ENCODE measurements at regions not wholly inside any gene's neighbourhood (a gene's known extent, or its start where the extent isn't known, plus 50 kb on each side); places are given as distances from the start of the nearest gene placed in this dataset.

DNA sequence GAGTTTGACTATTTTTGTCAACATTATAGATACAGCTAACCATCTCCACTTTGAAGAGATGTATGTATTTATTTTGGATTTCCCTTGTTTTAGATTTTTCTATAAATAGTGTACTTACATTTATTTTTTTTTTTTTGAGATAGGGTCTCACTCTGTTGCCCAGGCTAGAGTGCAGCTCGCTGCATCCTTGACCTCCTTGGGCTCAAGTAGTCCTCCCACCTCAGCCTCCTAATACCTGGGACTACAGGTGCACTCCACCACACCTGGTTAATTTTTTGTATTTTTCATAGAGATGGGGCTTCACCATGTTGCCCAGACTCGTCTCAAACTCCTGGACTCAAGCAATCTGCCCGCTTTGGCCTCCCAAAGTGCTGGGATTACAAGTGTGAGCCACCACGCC is 55.3 kb upstream of the TRPM1 start:
- Histone ChIP-seq H2BK120ac (ENCODE audit: low read depth, low read length) (no peak overlapping the region), H3K4me1 (ENCODE audit: control insufficient read depth, insufficient read depth, low read depth, low read length) (peaks cover 2% of the 10 kb centered on the region), H2BK15ac (ENCODE audit: low read depth, poor library complexity, severe bottlenecking) (no peak overlapping the region), H3K4me2 (ENCODE audit: low read length, poor library complexity, severe bottlenecking) (no peak overlapping the region), H3K18ac (ENCODE audit: low read depth in 1 of 2, low read length in 2 of 2) (no peak overlapping the region), H3K4me3 (ENCODE audit: insufficient read depth in 1 of 2, low read depth in 1 of 2, low read length in 2 of 2) (no peak overlapping the region), H3K9ac (ENCODE audit: low read length) (no peak overlapping the region), H3K36me3 (ENCODE audit: control insufficient read depth in 1 of 2, insufficient read depth in 2 of 2, low read depth in 1 of 2, low read length in 2 of 2) (no peaks in the 10 kb centered on the region), H2AFZ (ENCODE audit: low read depth, low read length) (no peak overlapping the region), H3K9me3 (ENCODE audit: control insufficient read depth, low read length) (no peaks in the 10 kb centered on the region), H2AK5ac (ENCODE audit: low read length, severe bottlenecking) (no peak overlapping the region), H3K23ac (ENCODE audit: low read length in 2 of 2) (no peak overlapping the region), H2BK12ac (ENCODE audit: low read length in 2 of 2) (no peak overlapping the region), H4K91ac (ENCODE audit: low read length) (no peak overlapping the region), H2BK5ac (ENCODE audit: low read depth, low read length, poor library complexity, severe bottlenecking) (no peak overlapping the region), H3K27me3 (ENCODE audit: control insufficient read depth in 1 of 2, insufficient read depth in 1 of 2, low read length in 2 of 2) (peaks cover 31 to 33% of the 10 kb centered on the region in 2 experiments), H3K27ac (ENCODE audit: low read length, poor library complexity, severe bottlenecking) (no peak overlapping the region), H4K8ac (ENCODE audit: low read length) (no peak overlapping the region), H3K79me1 (replicated peaks; ENCODE audit: low read length, poor library complexity, severe bottlenecking) (no peaks in the 10 kb centered on the region), H3K14ac (ENCODE audit: low read length in 2 of 2) (no peak overlapping the region), H3K4ac (ENCODE audit: low read depth in 1 of 2, low read length in 2 of 2) (no peak overlapping the region)
- DNase-seq: no peak
- 61% methylated on average over 4 of the region's 4 CpGs for WGBS

GRCh38 chr15:31157644-31158069 is 56.1 kb upstream of the TRPM1 start:
- Histone ChIP-seq H3K9ac (ENCODE audit: low read length) (no peak overlapping the region), H3K27me3 (ENCODE audit: control insufficient read depth in 1 of 2, insufficient read depth in 1 of 2, low read length in 2 of 2) (peaks cover 31 to 36% of the 10 kb centered on the region in 2 experiments), H3K4me1 (ENCODE audit: control insufficient read depth, insufficient read depth, low read depth, low read length) (peaks cover 2% of the 10 kb centered on the region), H2BK12ac (ENCODE audit: low read length in 2 of 2) (no peak overlapping the region), H2AK5ac (ENCODE audit: low read length, severe bottlenecking) (no peak overlapping the region), H2BK15ac (ENCODE audit: low read depth, poor library complexity, severe bottlenecking) (no peak overlapping the region), H3K23ac (ENCODE audit: low read length in 2 of 2) (no peak overlapping the region), H3K36me3 (ENCODE audit: control insufficient read depth in 1 of 2, insufficient read depth in 2 of 2, low read depth in 1 of 2, low read length in 2 of 2) (no peaks in the 10 kb centered on the region), H3K18ac (ENCODE audit: low read depth in 1 of 2, low read length in 2 of 2) (no peak overlapping the region), H3K4ac (ENCODE audit: low read depth in 1 of 2, low read length in 2 of 2) (no peak overlapping the region), H2BK120ac (ENCODE audit: low read depth, low read length) (no peak overlapping the region), H4K91ac (ENCODE audit: low read length) (no peak overlapping the region), H3K27ac (ENCODE audit: low read length, poor library complexity, severe bottlenecking) (no peak overlapping the region), H3K14ac (ENCODE audit: low read length in 2 of 2) (no peak overlapping the region), H3K4me3 (ENCODE audit: insufficient read depth in 1 of 2, low read depth in 1 of 2, low read length in 2 of 2) (no peak overlapping the region), H3K9me3 (ENCODE audit: control insufficient read depth, low read length) (no peaks in the 10 kb centered on the region), H3K4me2 (ENCODE audit: low read length, poor library complexity, severe bottlenecking) (no peak overlapping the region), H4K8ac (ENCODE audit: low read length) (no peak overlapping the region), H2BK5ac (ENCODE audit: low read depth, low read length, poor library complexity, severe bottlenecking) (no peak overlapping the region), H2AFZ (ENCODE audit: low read depth, low read length) (no peak overlapping the region), H3K79me1 (replicated peaks; ENCODE audit: low read length, poor library complexity, severe bottlenecking) (no peaks in the 10 kb centered on the region)
- no peak for DNase-seq
- WGBS: 81% methylated on average over 10 of the region's 10 CpGs

GRCh38 chr15:31158858-31159569 is 57.5 kb upstream of the TRPM1 start:
- no peak overlapping the region for H4K8ac ChIP-seq (ENCODE audit: low read length)
- no peak overlapping the region for H2BK120ac ChIP-seq (ENCODE audit: low read depth, low read length)
- no peak overlapping the region for H3K4me2 ChIP-seq (ENCODE audit: low read length, poor library complexity, severe bottlenecking)
- no peak overlapping the region for H3K23ac ChIP-seq (ENCODE audit: low read length in 2 of 2)
- no peak overlapping the region for H3K18ac ChIP-seq (ENCODE audit: low read depth in 1 of 2, low read length in 2 of 2)
- H3K79me1 ChIP-seq (replicated peaks; ENCODE audit: low read length, poor library complexity, severe bottlenecking): no peaks in the 10 kb centered on the region
- H3K27me3 ChIP-seq (ENCODE audit: control insufficient read depth in 1 of 2, insufficient read depth in 1 of 2, low read length in 2 of 2): peaks cover 38 to 41% of the 10 kb centered on the region in 2 experiments
- peaks cover 5% of the 10 kb centered on the region for H3K4me1 ChIP-seq (ENCODE audit: control insufficient read depth, insufficient read depth, low read depth, low read length)
- H2BK12ac ChIP-seq (ENCODE audit: low read length in 2 of 2): no peak overlapping the region
- H3K36me3 ChIP-seq (ENCODE audit: control insufficient read depth in 1 of 2, insufficient read depth in 2 of 2, low read depth in 1 of 2, low read length in 2 of 2): no peaks in the 10 kb centered on the region
- no peak overlapping the region for H3K4me3 ChIP-seq (ENCODE audit: insufficient read depth in 1 of 2, low read depth in 1 of 2, low read length in 2 of 2)
- H2BK15ac ChIP-seq (ENCODE audit: low read depth, poor library complexity, severe bottlenecking): no peak overlapping the region
- no peak for DNase-seq
- H3K4ac ChIP-seq (ENCODE audit: low read depth in 1 of 2, low read length in 2 of 2): no peak overlapping the region
- no peak overlapping the region for H3K14ac ChIP-seq (ENCODE audit: low read length in 2 of 2)
- no peak overlapping the region for H4K91ac ChIP-seq (ENCODE audit: low read length)
- no peak overlapping the region for H2AK5ac ChIP-seq (ENCODE audit: low read length, severe bottlenecking)
- H3K9ac ChIP-seq (ENCODE audit: low read length): no peak overlapping the region
- 80% methylated on average over 10 of the region's 11 CpGs for WGBS
- no peaks in the 10 kb centered on the region for H3K9me3 ChIP-seq (ENCODE audit: control insufficient read depth, low read length)
- no peak overlapping the region for H2BK5ac ChIP-seq (ENCODE audit: low read depth, low read length, poor library complexity, severe bottlenecking)
- no peak overlapping the region for H3K27ac ChIP-seq (ENCODE audit: low read length, poor library complexity, severe bottlenecking)
- no peak overlapping the region for H2AFZ ChIP-seq (ENCODE audit: low read depth, low read length)

DNA sequence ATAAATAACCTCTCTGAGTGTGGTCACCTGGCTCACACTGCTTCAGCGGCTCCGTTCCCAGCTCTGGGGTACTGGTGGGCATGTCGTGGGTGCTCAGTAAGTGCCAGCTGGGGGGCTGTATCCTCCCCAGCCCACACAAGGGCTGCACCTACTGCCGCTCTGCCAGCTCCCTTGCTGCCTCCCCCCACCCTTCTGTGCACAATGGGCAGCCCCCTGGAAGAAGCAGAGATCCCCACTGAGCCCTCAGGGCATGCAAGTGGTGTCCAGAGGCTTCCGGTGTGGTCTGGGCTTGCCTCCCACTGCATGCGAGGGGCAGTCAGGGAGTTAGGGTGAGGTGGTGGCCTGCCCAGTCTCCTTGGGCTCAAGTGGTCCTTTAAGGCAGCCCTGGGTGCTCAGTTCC is 58.3 kb upstream of the TRPM1 start:
- DNase-seq: no peak
- Histone ChIP-seq H3K4ac (ENCODE audit: low read depth in 1 of 2, low read length in 2 of 2) (no peak overlapping the region), H3K27ac (ENCODE audit: low read length, poor library complexity, severe bottlenecking) (no peak overlapping the region), H3K23ac (ENCODE audit: low read length in 2 of 2) (no peak overlapping the region), H2AK5ac (ENCODE audit: low read length, severe bottlenecking) (no peak overlapping the region), H3K9me3 (ENCODE audit: control insufficient read depth, low read length) (no peaks in the 10 kb centered on the region), H3K9ac (ENCODE audit: low read length) (no peak overlapping the region), H2BK12ac (ENCODE audit: low read length in 2 of 2) (no peak overlapping the region), H3K36me3 (ENCODE audit: control insufficient read depth in 1 of 2, insufficient read depth in 2 of 2, low read depth in 1 of 2, low read length in 2 of 2) (no peaks in the 10 kb centered on the region), H2BK15ac (ENCODE audit: low read depth, poor library complexity, severe bottlenecking) (no peak overlapping the region), H3K79me1 (replicated peaks; ENCODE audit: low read length, poor library complexity, severe bottlenecking) (no peaks in the 10 kb centered on the region), H2AFZ (ENCODE audit: low read depth, low read length) (no peak overlapping the region), H4K91ac (ENCODE audit: low read length) (no peak overlapping the region), H3K27me3 (ENCODE audit: control insufficient read depth in 1 of 2, insufficient read depth in 1 of 2, low read length in 2 of 2) (peaks cover 34 to 37% of the 10 kb centered on the region in 2 experiments), H2BK120ac (ENCODE audit: low read depth, low read length) (no peak overlapping the region), H3K14ac (ENCODE audit: low read length in 2 of 2) (no peak overlapping the region), H3K4me2 (ENCODE audit: low read length, poor library complexity, severe bottlenecking) (no peak overlapping the region), H3K18ac (ENCODE audit: low read depth in 1 of 2, low read length in 2 of 2) (no peak overlapping the region), H3K4me1 (ENCODE audit: control insufficient read depth, insufficient read depth, low read depth, low read length) (peaks cover 6% of the 10 kb centered on the region), H2BK5ac (ENCODE audit: low read depth, low read length, poor library complexity, severe bottlenecking) (no peak overlapping the region), H4K8ac (ENCODE audit: low read length) (no peak overlapping the region), H3K4me3 (ENCODE audit: insufficient read depth in 1 of 2, low read depth in 1 of 2, low read length in 2 of 2) (no peak overlapping the region)
- WGBS: 92% methylated on average over 5 of the region's 6 CpGs

Data from mesenchymal stem cell (in vitro differentiated cells and primary cell).